Stimulated activated memory B cell treated with anti-CD40 and anti-IgM and Interleukin-4, amounts not matched to agents 10 μg/mL and 1 μg/mL and 100 μg/mL, for 72 hours (primary cell): ENCODE measurements at regions not wholly inside any gene's neighbourhood (a gene's known extent, or its start where the extent isn't known, plus 50 kb on each side); places are given as distances from the start of the nearest gene placed in this dataset.

Experiments
- ATAC-seq: fragments of 150-1000 bp; cut with Tn5 transposase; 2 replicates; pipeline ENCODE4 v1.10.0; 2021
- H3K27ac Mint-ChIP-seq: one replicate; pipeline ENCODE4 v1.8.0; 2022; ENCODE audit warnings: mild to moderate bottlenecking, mixed read lengths
- H3K27me3 Mint-ChIP-seq: one replicate; pipeline ENCODE4 v1.8.0; 2022; ENCODE audit warnings: mixed read lengths
- H3K36me3 Mint-ChIP-seq: one replicate; pipeline ENCODE4 v1.8.0; 2022; ENCODE audit warnings: mixed read lengths
- H3K4me1 Mint-ChIP-seq: one replicate; pipeline ENCODE4 v1.8.0; 2022; ENCODE audit warnings: mixed read lengths
- H3K4me3 Mint-ChIP-seq: one replicate; pipeline ENCODE4 v1.8.0; 2022; ENCODE audit warnings: mild to moderate bottlenecking, moderate library complexity, mixed read lengths
- H3K9me3 Mint-ChIP-seq: one replicate; pipeline ENCODE4 v1.8.0; 2022; ENCODE audit warnings: mixed read lengths

GRCh38 chr1:218584418-218585155, 239.5 kb downstream of the TGFB2 start:
- H3K36me3 Mint-ChIP-seq, result no peaks in the 10 kb centered on the region
- H3K27me3 Mint-ChIP-seq, result peaks cover 10% of the 10 kb centered on the region
- no peaks in the 10 kb centered on the region for H3K4me1 Mint-ChIP-seq
- H3K27ac Mint-ChIP-seq, result no peak overlapping the region
- ATAC-seq, result no peak
- no peak overlapping the region for H3K4me3 Mint-ChIP-seq
- H3K9me3 Mint-ChIP-seq, result peaks cover 10% of the 10 kb centered on the region

- Mint-ChIP-seq H3K4me1 (no peaks in the 10 kb centered on the region), H3K9me3 (peaks cover 10% of the 10 kb centered on the region), H3K4me3 (no peak overlapping the region), H3K27ac (no peak overlapping the region), H3K27me3 (peaks cover 21% of the 10 kb centered on the region), H3K36me3 (no peaks in the 10 kb centered on the region)
- no peak for ATAC-seq
Measured at GRCh38 chr1:218585511-218586184, 240.5 kb downstream of the TGFB2 start.

- H3K4me1 Mint-ChIP-seq, result no peaks in the 10 kb centered on the region
- no peak for ATAC-seq
- no peak overlapping the region for H3K27ac Mint-ChIP-seq
- no peaks in the 10 kb centered on the region for H3K36me3 Mint-ChIP-seq
- H3K27me3 Mint-ChIP-seq, result peaks cover 22% of the 10 kb centered on the region
- H3K9me3 Mint-ChIP-seq, result peaks cover 5% of the 10 kb centered on the region
- H3K4me3 Mint-ChIP-seq, result no peak overlapping the region
Measured at GRCh38 chr1:218587900-218588299, 242.8 kb downstream of the TGFB2 start.

DNA sequence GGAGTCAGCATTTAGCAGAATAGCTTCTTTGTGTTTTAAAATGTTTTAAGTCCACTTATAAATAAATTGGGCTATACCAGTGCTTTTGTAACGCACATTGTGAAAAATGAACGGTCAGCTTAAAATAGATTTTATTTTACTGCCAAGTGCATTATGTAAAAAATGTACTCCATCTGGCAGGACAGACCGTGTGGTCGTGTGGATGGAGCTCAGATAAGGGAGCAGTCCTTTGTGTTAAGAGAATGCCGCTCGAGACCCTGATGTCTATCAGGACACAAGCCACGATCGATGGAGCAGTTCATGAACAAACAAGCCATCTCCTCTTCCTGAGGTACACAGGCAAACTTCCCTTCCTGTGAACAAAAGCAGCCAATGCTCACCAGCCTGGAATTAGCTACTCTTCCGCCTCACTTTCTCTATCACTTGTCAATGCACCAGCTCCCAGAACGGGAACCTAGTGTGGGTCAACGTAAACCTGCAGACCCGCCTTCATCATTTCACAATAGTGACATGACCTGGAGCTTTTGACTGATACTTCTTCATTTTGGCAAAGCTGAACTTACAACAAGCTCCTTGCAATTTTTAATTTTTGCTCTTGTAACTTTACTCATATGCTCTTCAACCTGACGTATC, 243.5 kb downstream of the TGFB2 start:
- Mint-ChIP-seq H3K4me3 (no peak overlapping the region), H3K27me3 (peaks cover 22% of the 10 kb centered on the region), H3K36me3 (no peaks in the 10 kb centered on the region), H3K9me3 (peaks cover 2% of the 10 kb centered on the region), H3K27ac (no peak overlapping the region), H3K4me1 (no peaks in the 10 kb centered on the region)
- no peak for ATAC-seq

DNA sequence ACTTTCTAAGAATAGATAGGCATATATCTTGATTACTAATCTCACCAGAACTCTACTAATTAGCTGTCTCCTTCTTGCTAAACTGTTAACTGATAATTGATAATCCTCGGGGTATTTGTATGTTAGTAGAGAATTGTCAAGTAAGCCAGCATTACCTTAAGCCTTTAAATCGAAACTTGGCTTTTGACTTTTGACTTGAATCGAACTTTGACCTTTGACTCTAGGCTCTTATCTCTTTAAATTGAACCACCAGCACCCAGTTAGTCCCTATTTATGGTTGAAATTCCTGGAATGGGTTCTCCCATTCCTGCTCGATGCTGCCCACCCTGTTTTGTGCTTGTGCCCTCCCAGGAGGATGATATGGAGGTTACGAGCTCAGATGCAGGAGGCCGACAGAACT, 244.4 kb downstream of the TGFB2 start:
- ATAC-seq, result no peak
- Mint-ChIP-seq H3K27me3 (peaks cover 22% of the 10 kb centered on the region), H3K36me3 (no peaks in the 10 kb centered on the region), H3K4me3 (no peak overlapping the region), H3K9me3 (no peaks in the 10 kb centered on the region), H3K4me1 (no peaks in the 10 kb centered on the region), H3K27ac (no peak overlapping the region)

DNA sequence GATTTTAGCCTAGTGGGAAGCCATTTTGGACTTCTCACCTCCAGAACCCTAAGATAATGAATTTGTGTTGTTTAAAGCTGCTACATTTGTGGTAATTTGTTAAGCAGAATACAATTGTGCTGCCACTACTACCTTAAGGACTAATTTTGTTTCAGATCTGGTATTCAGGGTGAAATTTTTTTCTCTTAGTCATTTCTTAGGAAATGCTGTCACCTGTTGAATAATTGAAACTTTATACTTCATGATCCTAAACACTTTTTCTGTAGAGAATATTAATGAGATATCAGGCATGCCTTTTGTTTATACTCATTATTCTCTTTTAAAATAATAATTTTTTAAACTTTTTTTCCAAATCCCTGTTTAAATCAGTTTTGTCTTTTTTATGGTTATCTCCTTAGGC, 246.8 kb downstream of the TGFB2 start:
- Mint-ChIP-seq H3K36me3 (no peaks in the 10 kb centered on the region), H3K27ac (no peak overlapping the region), H3K4me1 (no peaks in the 10 kb centered on the region), H3K27me3 (peaks cover 26% of the 10 kb centered on the region), H3K9me3 (no peaks in the 10 kb centered on the region), H3K4me3 (no peak overlapping the region)
- ATAC-seq, result no peak

GRCh38 chr1:218592688-218593087, 247.6 kb downstream of the TGFB2 start:
- H3K27me3 Mint-ChIP-seq, result peaks cover 33% of the 10 kb centered on the region
- H3K4me1 Mint-ChIP-seq, result no peaks in the 10 kb centered on the region
- no peaks in the 10 kb centered on the region for H3K9me3 Mint-ChIP-seq
- H3K36me3 Mint-ChIP-seq, result no peaks in the 10 kb centered on the region
- no peak for ATAC-seq
- no peak overlapping the region for H3K4me3 Mint-ChIP-seq
- no peak overlapping the region for H3K27ac Mint-ChIP-seq

- Mint-ChIP-seq H3K4me3 (no peak overlapping the region), H3K27ac (no peak overlapping the region), H3K36me3 (no peaks in the 10 kb centered on the region), H3K9me3 (no peaks in the 10 kb centered on the region), H3K4me1 (no peaks in the 10 kb centered on the region), H3K27me3 (peaks cover 21% of the 10 kb centered on the region)
- ATAC-seq, result no peak
Measured at GRCh38 chr1:218600968-218601367, 255.8 kb downstream of the TGFB2 start.

- Mint-ChIP-seq H3K36me3 (no peaks in the 10 kb centered on the region), H3K27ac (no peak overlapping the region), H3K4me3 (no peak overlapping the region), H3K4me1 (no peaks in the 10 kb centered on the region), H3K27me3 (no peaks in the 10 kb centered on the region), H3K9me3 (peaks cover 4% of the 10 kb centered on the region)
- no peak for ATAC-seq
Measured at GRCh38 chr1:218604217-218604616, 259.1 kb downstream of the TGFB2 start.

- Mint-ChIP-seq H3K27me3 (no peaks in the 10 kb centered on the region), H3K9me3 (peaks cover 7% of the 10 kb centered on the region), H3K4me1 (no peaks in the 10 kb centered on the region), H3K4me3 (no peak overlapping the region), H3K27ac (no peak overlapping the region), H3K36me3 (no peaks in the 10 kb centered on the region)
- peak; percentile 49 for ATAC-seq
Measured at GRCh38 chr1:218611916-218612585, 266.9 kb downstream of the TGFB2 start.

- no peak overlapping the region for H3K27ac Mint-ChIP-seq
- no peak for ATAC-seq
- no peaks in the 10 kb centered on the region for H3K4me1 Mint-ChIP-seq
- no peak overlapping the region for H3K4me3 Mint-ChIP-seq
- no peaks in the 10 kb centered on the region for H3K36me3 Mint-ChIP-seq
- no peaks in the 10 kb centered on the region for H3K27me3 Mint-ChIP-seq
- peaks cover 7% of the 10 kb centered on the region for H3K9me3 Mint-ChIP-seq
Measured at GRCh38 chr1:218613105-218613504, 268.0 kb downstream of the TGFB2 start.

- Mint-ChIP-seq H3K4me3 (no peak overlapping the region), H3K9me3 (peaks cover 3% of the 10 kb centered on the region), H3K36me3 (no peaks in the 10 kb centered on the region), H3K27ac (no peak overlapping the region), H3K27me3 (no peaks in the 10 kb centered on the region), H3K4me1 (no peaks in the 10 kb centered on the region)
- ATAC-seq, result no peak
Measured at GRCh38 chr1:218614031-218614430, 268.9 kb downstream of the TGFB2 start.

DNA sequence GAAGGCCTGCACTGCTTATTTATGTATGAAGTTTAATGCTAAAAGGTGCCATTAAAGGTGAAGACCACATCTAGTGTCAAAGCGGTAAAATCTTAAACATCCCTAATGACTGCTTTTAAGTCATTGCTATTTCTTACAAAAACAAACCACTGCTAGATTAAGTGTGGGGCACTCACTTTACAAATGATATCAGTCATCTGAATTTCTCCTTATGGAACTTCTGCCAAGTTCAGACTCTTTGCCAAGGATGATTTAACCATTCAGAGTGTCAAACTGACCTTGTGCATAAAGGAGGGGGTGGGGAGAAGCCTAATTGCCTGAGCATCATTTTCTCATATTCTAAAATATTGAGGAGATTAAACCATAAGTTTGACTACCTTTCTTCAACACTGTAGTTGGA, 271.5 kb downstream of the TGFB2 start:
- ATAC-seq, result no peak
- H3K4me3 Mint-ChIP-seq, result no peak overlapping the region
- H3K4me1 Mint-ChIP-seq, result no peaks in the 10 kb centered on the region
- no peak overlapping the region for H3K27ac Mint-ChIP-seq
- no peaks in the 10 kb centered on the region for H3K9me3 Mint-ChIP-seq
- H3K36me3 Mint-ChIP-seq, result no peaks in the 10 kb centered on the region
- H3K27me3 Mint-ChIP-seq, result no peaks in the 10 kb centered on the region

DNA sequence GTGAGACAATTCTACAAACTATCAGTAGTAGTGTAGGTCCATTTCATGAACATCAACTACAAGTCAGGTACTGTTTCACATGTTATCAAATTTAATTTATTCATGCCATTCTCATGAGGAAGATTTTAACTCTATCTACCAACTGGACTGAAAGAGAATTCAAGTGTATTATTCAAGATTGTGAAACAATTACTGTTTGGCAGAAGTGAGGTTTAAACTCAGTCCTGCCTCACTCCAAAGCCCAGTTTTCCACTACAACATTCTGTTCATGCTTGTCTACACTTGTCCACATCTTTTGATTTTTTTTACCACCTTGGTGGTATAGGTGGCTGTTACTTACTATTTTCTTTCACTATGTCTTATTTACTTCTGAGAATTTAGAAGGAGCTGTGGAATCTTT, 272.9 kb downstream of the TGFB2 start:
- no peaks in the 10 kb centered on the region for H3K4me1 Mint-ChIP-seq

DNA sequence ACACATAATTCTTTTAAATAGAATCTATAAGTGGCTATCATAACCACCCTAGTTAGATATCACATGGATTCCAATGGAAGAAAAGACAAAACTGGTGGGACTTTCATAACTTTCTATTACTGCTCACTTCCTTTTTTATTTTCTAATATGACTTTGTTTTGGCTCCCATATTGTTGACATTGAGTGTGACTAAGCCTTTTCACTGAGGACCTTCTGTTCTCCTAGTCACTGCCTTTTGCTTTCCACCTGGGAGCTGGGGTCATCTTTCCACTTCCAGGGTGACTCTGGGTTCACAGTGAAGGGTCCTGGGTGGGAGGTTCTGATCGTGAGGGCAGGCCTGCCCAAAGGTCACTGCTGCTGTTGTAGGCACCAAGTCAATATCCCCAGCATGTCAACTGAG, 275.8 kb downstream of the TGFB2 start:
- no peak overlapping the region for H3K4me3 Mint-ChIP-seq
- ATAC-seq, result no peak
- no peaks in the 10 kb centered on the region for H3K27me3 Mint-ChIP-seq
- H3K36me3 Mint-ChIP-seq, result no peaks in the 10 kb centered on the region
- no peaks in the 10 kb centered on the region for H3K9me3 Mint-ChIP-seq
- no peak overlapping the region for H3K27ac Mint-ChIP-seq
- H3K4me1 Mint-ChIP-seq, result no peaks in the 10 kb centered on the region

More for the DNA sequence above, 272.9 kb downstream of the TGFB2 start:
- no peaks in the 10 kb centered on the region for H3K36me3 Mint-ChIP-seq
- no peaks in the 10 kb centered on the region for H3K9me3 Mint-ChIP-seq
- no peak for ATAC-seq
- no peak overlapping the region for H3K4me3 Mint-ChIP-seq
- no peaks in the 10 kb centered on the region for H3K27me3 Mint-ChIP-seq
- H3K27ac Mint-ChIP-seq, result no peak overlapping the region
